Caco-2 (cell line): ENCODE measurements at regions not wholly inside any gene's neighbourhood (a gene's known extent, or its start where the extent isn't known, plus 50 kb on each side); places are given as distances from the start of the nearest gene placed in this dataset.

Experiments used
- BruUV-seq: library from RNA; stranded (reverse); fragments of 400-500 nt; replicated peaks from 2 replicates; lab custom pipeline; 2021; lab: Mats Ljungman, UMichigan
- CTCF ChIA-PET: fragments of 300-600 bp; sonication (Branson Sonifier 250); formaldehyde crosslinking; loops from one replicate; lab custom pipeline; 2022; ENCODE audit warnings: antibody characterized with exemption; lab: Charles Lee
- POLR2A ChIA-PET: fragments of 300-600 bp; sonication (Branson Sonifier 250); formaldehyde crosslinking; loops from one replicate; lab custom pipeline; 2022; ENCODE audit warnings: antibody characterized with exemption; lab: Charles Lee
- DNase-seq, 2 experiments: peaks; one replicate each; pipeline versions ENCODE4 v3.0.0 to v3.0.0-alpha.2; 2020 to 2022
- H3K27me3 ChIP-seq: replicated peaks from 2 replicates; pipeline ENCODE4 v1.6.0; 2011; ENCODE audit warnings: low read length; ENCODE audit not compliant: control insufficient read depth, insufficient read depth
- H3K36me3 ChIP-seq: 2 replicates; pipeline ENCODE4 v1.5.1; 2011; ENCODE audit warnings: low read length; ENCODE audit not compliant: control insufficient read depth, insufficient read depth
- H3K4me1 ChIP-seq: fragments of 250-450 bp; sonication (Bioruptor Pico); 2 replicates; pipeline ENCODE4 v1.5.1; 2020; ENCODE audit warnings: mild to moderate bottlenecking
- H3K4me3 ChIP-seq: 2 replicates; pipeline ENCODE4 v1.5.1; 2011; ENCODE audit warnings: low read depth, mild to moderate bottlenecking, control low read depth, low read length
- H3K9me3 ChIP-seq: fragments of 250-450 bp; sonication (Bioruptor Pico); 2 replicates; pipeline ENCODE4 v1.5.1; 2020; ENCODE audit warnings: mild to moderate bottlenecking, moderate library complexity
- H3K27ac Mint-ChIP-seq: one replicate; pipeline ENCODE4 v1.8.0; 2022; ENCODE audit warnings: mixed read lengths; ENCODE audit not compliant: unreplicated experiment
- H3K27me3 Mint-ChIP-seq: one replicate; pipeline ENCODE4 v1.8.0; 2022; ENCODE audit warnings: mixed read lengths; ENCODE audit not compliant: insufficient read depth, unreplicated experiment
- H3K36me3 Mint-ChIP-seq: one replicate; pipeline ENCODE4 v1.8.0; 2022; ENCODE audit warnings: mild to moderate bottlenecking, mixed read lengths; ENCODE audit not compliant: insufficient read depth, unreplicated experiment
- H3K4me1 Mint-ChIP-seq: one replicate; pipeline ENCODE4 v1.8.0; 2022; ENCODE audit warnings: low read depth, mixed read lengths; ENCODE audit not compliant: unreplicated experiment
- H3K4me3 Mint-ChIP-seq: one replicate; pipeline ENCODE4 v1.8.0; 2022; ENCODE audit warnings: mild to moderate bottlenecking, moderate library complexity, mixed read lengths; ENCODE audit not compliant: unreplicated experiment
- H3K9me3 Mint-ChIP-seq: one replicate; pipeline ENCODE4 v1.8.0; 2022; ENCODE audit warnings: mixed read lengths; ENCODE audit not compliant: unreplicated experiment
- CTCF ChIP-seq, 2 experiments: fragments of 200-600 bp in 1 of 2; IDR thresholded peaks; 1 replicate in 1 of 2; 2 replicates in 1 of 2; pipeline versions ENCODE4 v1.5.1 to v1.8.0; 2011 to 2022; ENCODE audit warnings: antibody characterized with exemption in 1 of 2, control low read depth in 1 of 2, inconsistent platforms in 1 of 2, low read depth in 1 of 2, low read length in 1 of 2, mild to moderate bottlenecking in 1 of 2, moderate library complexity in 1 of 2; ENCODE audit not compliant: insufficient read depth in 1 of 2, severe bottlenecking in 1 of 2, unreplicated experiment in 1 of 2
- intact Hi-C: fragments of 100-400 bp; cut with micrococcal nuclease; formaldehyde crosslinking; loops from one replicate; pipeline ENCODE4 v1.10.0; 2022; ENCODE audit not compliant: unreplicated experiment

GRCh38 chr11:45023065-45023365 is 72.3 kb upstream of the TP53I11 start:
- intact Hi-C loops: no loop called here

GRCh38 chr11:45024316-45024715 is 73.6 kb upstream of the TP53I11 start:
- ChIA-PET POLR2A (no interaction called here), CTCF (no interaction called here)
- peaks cover 21% of the 10 kb centered on the region for H3K27me3 Mint-ChIP-seq
- no peaks in the 10 kb centered on the region for H3K4me1 Mint-ChIP-seq
- DNase-seq: no peak
- Histone ChIP-seq H3K27me3 (0 out of 2 replicates have a peak, but pooled peaks cover 1% of the 10 kb centered on the region), H3K4me3 (no peak overlapping the region), H3K36me3 (no peaks in the 10 kb centered on the region), H3K4me1 (no peaks in the 10 kb centered on the region), H3K9me3 (no peaks in the 10 kb centered on the region)
- H3K4me3 Mint-ChIP-seq: no peak overlapping the region
- H3K9me3 Mint-ChIP-seq: no peaks in the 10 kb centered on the region
- H3K36me3 Mint-ChIP-seq: no peaks in the 10 kb centered on the region
- no TSS peak for BruUV-seq
- H3K27ac Mint-ChIP-seq: no peak overlapping the region
- no peak for TF ChIP-seq CTCF (IDR thresholded peaks at IDR 0.05; ENCODE audit: insufficient read depth in 1 of 2, low read depth in 1 of 2, low read length in 1 of 2, severe bottlenecking in 1 of 2, unreplicated experiment in 1 of 2)
- intact Hi-C loops: no loop called here

More at GRCh38 chr11:45023065-45023365, 72.3 kb upstream of the TP53I11 start:
- Mint-ChIP-seq H3K36me3 (no peaks in the 10 kb centered on the region), H3K4me3 (no peak overlapping the region), H3K27ac (no peak overlapping the region), H3K27me3 (peaks cover 17% of the 10 kb centered on the region), H3K9me3 (no peaks in the 10 kb centered on the region), H3K4me1 (no peaks in the 10 kb centered on the region)
- Histone ChIP-seq H3K4me3 (no peak overlapping the region), H3K27me3 (0 out of 2 replicates have a peak, but pooled peaks cover 1% of the 10 kb centered on the region), H3K9me3 (no peaks in the 10 kb centered on the region), H3K4me1 (no peaks in the 10 kb centered on the region), H3K36me3 (no peaks in the 10 kb centered on the region)
- no TSS peak for BruUV-seq
- CTCF ChIA-PET: no interaction called here
- POLR2A ChIA-PET: no interaction called here
- DNase-seq: no peak
- no peak for TF ChIP-seq CTCF (IDR thresholded peaks at IDR 0.05; ENCODE audit: insufficient read depth in 1 of 2, low read depth in 1 of 2, low read length in 1 of 2, severe bottlenecking in 1 of 2, unreplicated experiment in 1 of 2)

GRCh38 chr11:45024846-45025588 is 74.3 kb upstream of the TP53I11 start:
- ChIA-PET CTCF (no interaction called here), POLR2A (no interaction called here)
- BruUV-seq: no TSS peak
- no peak for TF ChIP-seq CTCF (IDR thresholded peaks at IDR 0.05; ENCODE audit: insufficient read depth in 1 of 2, low read depth in 1 of 2, low read length in 1 of 2, severe bottlenecking in 1 of 2, unreplicated experiment in 1 of 2)
- Mint-ChIP-seq H3K27ac (no peak overlapping the region), H3K4me1 (no peaks in the 10 kb centered on the region), H3K27me3 (peaks cover 18% of the 10 kb centered on the region), H3K4me3 (no peak overlapping the region), H3K9me3 (no peaks in the 10 kb centered on the region), H3K36me3 (no peaks in the 10 kb centered on the region)
- Histone ChIP-seq H3K9me3 (no peaks in the 10 kb centered on the region), H3K27me3 (0 out of 2 replicates have a peak, but pooled peaks cover 1% of the 10 kb centered on the region), H3K4me1 (no peaks in the 10 kb centered on the region), H3K4me3 (no peak overlapping the region), H3K36me3 (no peaks in the 10 kb centered on the region)
- DNase-seq: no peak
- intact Hi-C loops: no loop called here
